ENCODE measurements at regions not wholly inside any gene's neighbourhood (a gene's known extent, or its start where the extent isn't known, plus 50 kb on each side); places are given as distances from the start of the nearest gene placed in this dataset.
A peak's percentile ranks its signal among the peaks of the same experiment; 100 is the strongest.

GRCh38 chr1:224846119-224846907, 83.2 kb upstream of the DNAH14 start:
- no peak for DNase-seq (ENCODE audit: low spot score)

- DNase-seq (ENCODE audit: low spot score) = no peak
These were observed 79.0 kb upstream of the DNAH14 start for GRCh38 chr1:224850446-224850845.

GRCh38 chr1:224851210-224851847, 78.1 kb upstream of the DNAH14 start:
- peak; percentile 43 for DNase-seq (ENCODE audit: low spot score)

GRCh38 chr1:224851848-224852261, 77.6 kb upstream of the DNAH14 start:
- DNase-seq (ENCODE audit: low spot score) = no peak

GRCh38 chr1:224852901-224853568, 76.4 kb upstream of the DNAH14 start:
- DNase-seq (ENCODE audit: low spot score) = no peak

GRCh38 chr1:224856973-224857372, 72.5 kb upstream of the DNAH14 start:
- DNase-seq (ENCODE audit: low spot score) = no peak

- no peak for DNase-seq (ENCODE audit: low spot score)
These were observed 69.8 kb upstream of the DNAH14 start for GRCh38 chr1:224859651-224860050.

- DNase-seq (ENCODE audit: low spot score) = no peak
These were observed 68.8 kb upstream of the DNAH14 start for GRCh38 chr1:224860488-224861338.

- no peak for DNase-seq (ENCODE audit: low spot score)
These were observed 68.1 kb upstream of the DNAH14 start for GRCh38 chr1:224861339-224861716.

- no peak for DNase-seq (ENCODE audit: low spot score)
These were observed 66.0 kb upstream of the DNAH14 start for GRCh38 chr1:224863486-224863885.

GRCh38 chr1:224864006-224864405, 65.5 kb upstream of the DNAH14 start:
- DNase-seq (ENCODE audit: low spot score) = no peak

GRCh38 chr1:224865510-224865909, 64.0 kb upstream of the DNAH14 start:
- DNase-seq (ENCODE audit: low spot score) = no peak

GRCh38 chr1:224866940-224867339, 62.5 kb upstream of the DNAH14 start:
- DNase-seq (ENCODE audit: low spot score) = no peak

GRCh38 chr1:224867715-224868114, 61.8 kb upstream of the DNAH14 start:
- no peak for DNase-seq (ENCODE audit: low spot score)

GRCh38 chr1:224872832-224873433, 56.5 kb upstream of the DNAH14 start:
- DNase-seq (ENCODE audit: low spot score) = no peak

GRCh38 chr1:224873434-224874369, 55.8 kb upstream of the DNAH14 start:
- no peak for DNase-seq (ENCODE audit: low spot score)

GRCh38 chr1:224874775-224875174, 54.7 kb upstream of the DNAH14 start:
- DNase-seq (ENCODE audit: low spot score) = no peak

- no peak for DNase-seq (ENCODE audit: low spot score)
These were observed 50.2 kb upstream of the DNAH14 start for GRCh38 chr1:224879162-224879803.

All from germinal center (tissue), 1 donor.